ENCODE measurements at regions not wholly inside any gene's neighbourhood (a gene's known extent, or its start where the extent isn't known, plus 50 kb on each side); places are given as distances from the start of the nearest gene placed in this dataset.
"Not testable (repeated sequence)": the region's sequence is repeated elsewhere in the genome, so short reads cannot be mapped to it uniquely, and the experiment has no call there.

DNA sequence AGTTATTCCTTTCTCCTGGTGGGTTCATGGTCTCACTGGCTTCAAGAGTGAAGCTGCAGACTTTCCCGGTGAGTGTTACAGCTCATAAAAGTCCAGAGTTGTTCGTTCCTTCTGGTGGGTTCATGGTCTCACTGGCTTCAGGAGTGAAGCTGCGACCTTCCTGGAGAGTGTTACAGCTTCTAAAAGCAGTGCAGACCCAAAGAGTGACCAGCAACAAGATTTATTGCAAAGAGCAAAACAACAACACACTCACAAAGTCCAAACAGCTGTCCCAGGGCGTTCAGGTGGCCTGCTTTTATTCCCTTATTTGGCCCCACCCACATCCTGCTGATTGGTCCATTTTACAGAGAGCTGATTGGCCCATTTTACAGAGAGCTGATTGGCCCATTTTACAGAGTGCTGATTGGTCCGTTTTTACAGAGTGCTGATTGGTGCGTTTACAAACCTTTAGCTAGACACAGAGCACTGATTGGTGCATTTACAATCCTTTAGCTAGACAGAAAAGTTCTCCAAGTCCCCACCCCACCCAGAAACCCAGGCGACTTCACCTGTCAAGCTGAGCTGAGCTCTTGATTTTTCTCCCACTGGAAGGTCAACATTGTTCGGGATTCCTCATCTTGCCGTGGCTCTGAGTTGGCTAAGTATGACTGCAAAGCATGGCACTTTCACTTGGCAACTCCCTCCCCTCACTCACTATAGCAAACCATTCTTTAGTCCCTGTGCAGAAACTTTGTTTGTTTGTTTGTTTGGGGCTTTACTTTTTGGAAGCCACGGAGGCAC lies 87.3 kb upstream of the EEPD1 start:
- DNase-seq (ENCODE audit: low read depth in 2 of 2), result not testable (repeated sequence)

- DNase-seq (ENCODE audit: low read depth in 2 of 2), result no peak
Observed at GRCh38 chr7:36066343-36066664, 86.8 kb upstream of the EEPD1 start.

- DNase-seq (ENCODE audit: low read depth in 2 of 2), result no peak
Observed at GRCh38 chr7:36070230-36070629, 82.8 kb upstream of the EEPD1 start.

DNA sequence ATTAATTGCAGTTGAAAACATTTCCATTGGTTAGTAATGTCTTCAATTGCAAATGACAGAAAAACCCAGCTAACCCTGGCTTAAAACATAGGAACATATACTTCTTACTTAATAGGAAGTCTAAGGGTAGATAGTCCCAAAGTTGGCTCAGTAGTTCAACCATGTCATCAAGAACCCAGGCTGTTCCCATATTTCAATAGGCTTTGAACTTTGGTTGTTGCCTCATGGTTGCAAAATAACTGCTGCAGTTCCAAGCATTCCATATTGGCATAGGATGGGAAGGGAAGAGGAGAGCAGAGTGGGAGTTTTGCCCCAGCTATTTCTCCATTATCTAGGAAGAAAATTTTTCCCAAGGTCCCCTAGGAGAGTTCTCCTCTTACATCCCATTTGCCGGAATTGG lies 81.4 kb upstream of the EEPD1 start:
- no peak for DNase-seq (ENCODE audit: low read depth in 2 of 2)

DNA sequence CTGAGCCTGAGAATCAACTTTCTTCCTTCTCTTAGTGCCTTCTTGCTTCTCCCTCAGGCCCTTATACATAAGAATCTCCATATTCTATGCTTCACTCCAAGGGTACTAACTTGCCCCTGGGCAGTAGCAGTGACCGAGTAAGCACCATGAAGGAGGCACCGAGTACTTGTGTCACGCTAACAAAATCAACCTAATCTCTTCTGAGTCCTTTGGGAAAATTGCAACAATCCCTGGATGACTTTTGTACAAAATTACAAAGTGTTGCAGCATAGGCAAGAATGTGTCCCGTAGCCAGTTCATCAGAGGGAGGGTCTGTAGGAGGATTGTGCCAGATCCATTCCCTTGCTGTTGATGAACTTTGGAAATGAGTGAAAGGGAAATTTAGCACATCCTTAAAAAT lies 80.4 kb upstream of the EEPD1 start:
- DNase-seq (ENCODE audit: low read depth in 2 of 2), result no peak

DNA sequence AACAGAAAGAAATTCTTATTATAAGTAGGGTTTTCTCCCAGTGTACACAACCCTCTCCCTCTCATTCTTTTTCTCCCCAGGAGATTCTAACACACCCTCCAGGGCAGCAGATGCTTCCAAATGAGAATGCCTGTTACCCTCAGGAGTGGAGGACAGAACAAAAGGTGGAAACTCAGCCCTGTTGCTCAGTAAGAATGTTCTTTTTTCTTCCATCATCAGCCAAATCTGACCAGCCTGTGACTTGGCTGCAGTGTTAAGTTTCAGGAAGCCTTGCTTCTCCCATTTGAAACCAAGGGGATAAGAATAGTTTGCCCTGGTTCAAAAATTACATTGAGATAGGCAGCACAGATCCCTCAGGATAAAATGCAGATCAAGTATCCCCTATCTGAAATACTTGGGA lies 77.5 kb upstream of the EEPD1 start:
- DNase-seq (ENCODE audit: low read depth in 2 of 2), result no peak

- DNase-seq (ENCODE audit: low read depth in 2 of 2), result no peak
Observed at GRCh38 chr7:36076074-36076473, 77.0 kb upstream of the EEPD1 start.

- DNase-seq (ENCODE audit: low read depth in 2 of 2), result no peak
Observed at GRCh38 chr7:36078816-36079360, 74.2 kb upstream of the EEPD1 start.

DNA sequence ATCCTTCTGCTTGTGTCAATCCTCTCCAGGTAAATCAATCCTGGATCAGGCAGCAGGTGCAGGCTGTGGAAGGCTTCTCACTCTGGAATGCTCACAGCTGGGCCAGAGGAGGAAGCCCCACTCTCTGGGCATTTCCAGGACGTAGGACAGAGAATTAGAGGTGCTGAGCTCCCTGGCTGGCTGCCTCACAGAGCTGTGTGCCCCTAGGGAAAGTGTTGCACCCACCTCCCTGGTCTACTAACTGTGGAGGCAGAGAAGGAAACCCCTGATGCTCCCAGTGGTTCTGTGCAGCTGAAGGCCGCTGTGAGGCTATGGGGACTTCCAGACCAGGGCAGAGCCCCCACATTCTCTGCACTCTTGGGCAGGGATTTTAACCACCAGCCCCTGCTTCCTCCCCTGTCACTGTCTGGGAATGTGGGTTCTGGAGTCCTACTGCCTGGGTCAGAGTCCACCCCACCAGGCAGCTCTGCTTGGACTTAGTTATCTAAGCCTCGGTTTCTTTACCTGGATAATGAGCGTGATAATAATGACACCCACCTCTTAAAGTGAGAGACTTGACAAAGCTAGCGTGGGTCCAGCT lies 73.5 kb upstream of the EEPD1 start:
- no peak for DNase-seq (ENCODE audit: low read depth in 2 of 2)

DNA sequence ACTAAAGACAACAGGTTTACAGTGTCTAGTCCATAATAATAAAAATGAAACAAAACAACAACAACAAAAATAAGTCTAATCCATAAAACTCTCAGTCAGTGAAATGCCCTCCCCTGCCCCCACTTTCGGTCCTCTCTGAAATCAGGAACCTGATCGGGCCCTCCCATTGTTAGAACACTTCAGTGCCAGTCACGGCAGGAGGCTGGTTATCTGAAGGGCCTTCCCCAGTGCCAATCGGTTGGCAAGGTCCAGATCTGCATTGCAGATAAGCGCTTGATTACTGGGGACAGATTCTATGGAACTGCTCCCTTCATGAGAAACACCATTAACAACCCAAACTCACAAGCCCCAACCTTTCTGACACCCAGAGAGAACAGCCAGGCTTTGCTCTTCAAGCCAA lies 72.2 kb upstream of the EEPD1 start:
- DNase-seq (ENCODE audit: low read depth in 2 of 2), result no peak

- DNase-seq (ENCODE audit: low read depth in 2 of 2), result no peak
Observed at GRCh38 chr7:36082216-36082615, 70.8 kb upstream of the EEPD1 start.

- no peak for DNase-seq (ENCODE audit: low read depth in 2 of 2)
Observed at GRCh38 chr7:36082910-36083309, 70.1 kb upstream of the EEPD1 start.

- DNase-seq (ENCODE audit: low read depth in 2 of 2), result no peak
Observed at GRCh38 chr7:36083626-36084380, 69.3 kb upstream of the EEPD1 start.

GRCh38 chr7:36084485-36085091 lies 68.5 kb upstream of the EEPD1 start:
- DNase-seq (ENCODE audit: low read depth in 2 of 2), result peak; percentile 29 to 45

DNA sequence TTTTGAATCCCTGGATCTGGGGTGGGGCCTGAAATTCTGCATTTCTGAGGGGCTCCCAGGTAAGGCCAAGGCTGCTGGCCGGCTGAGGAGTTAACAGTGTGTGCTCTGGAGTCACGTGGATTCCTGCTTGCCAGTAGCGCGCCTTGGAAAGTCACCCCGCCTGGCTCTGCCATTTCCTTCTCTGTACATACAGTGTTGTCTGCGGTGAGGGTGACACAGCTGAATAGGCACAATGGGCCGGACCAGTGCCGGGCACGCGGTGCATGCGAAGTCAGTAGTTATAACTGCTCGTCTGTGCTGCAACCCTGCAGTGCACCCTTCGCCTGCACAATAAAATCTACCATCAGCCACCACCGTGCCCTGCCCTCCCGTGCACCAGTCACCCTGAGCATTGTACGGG lies 68.0 kb upstream of the EEPD1 start:
- DNase-seq (ENCODE audit: low read depth in 2 of 2), result no peak

GRCh38 chr7:36086571-36086970 lies 66.5 kb upstream of the EEPD1 start:
- no peak for DNase-seq (ENCODE audit: low read depth in 2 of 2)

DNA sequence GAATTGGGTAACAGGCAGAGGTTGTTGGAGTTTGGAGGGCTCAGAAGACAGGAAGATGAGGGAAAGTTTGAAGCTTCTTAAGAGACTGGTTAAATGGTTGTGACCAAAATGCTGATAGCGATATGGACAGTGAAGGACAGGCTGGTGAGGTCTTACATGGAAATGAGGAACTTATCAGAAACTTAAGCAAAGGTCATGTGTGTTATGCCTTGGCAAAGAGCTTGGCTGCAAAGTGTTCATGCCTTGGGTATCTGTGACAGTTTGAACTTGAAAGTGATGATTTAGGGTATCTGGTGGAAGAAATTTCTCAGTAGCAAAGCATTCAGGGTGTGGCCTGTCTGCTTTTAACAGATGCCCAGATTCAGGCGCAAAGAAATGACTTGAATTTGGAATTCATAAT lies 64.5 kb upstream of the EEPD1 start:
- DNase-seq (ENCODE audit: low read depth in 2 of 2), result no peak

GRCh38 chr7:36088966-36089365 lies 64.1 kb upstream of the EEPD1 start:
- DNase-seq (ENCODE audit: low read depth in 2 of 2), result no peak

DNA sequence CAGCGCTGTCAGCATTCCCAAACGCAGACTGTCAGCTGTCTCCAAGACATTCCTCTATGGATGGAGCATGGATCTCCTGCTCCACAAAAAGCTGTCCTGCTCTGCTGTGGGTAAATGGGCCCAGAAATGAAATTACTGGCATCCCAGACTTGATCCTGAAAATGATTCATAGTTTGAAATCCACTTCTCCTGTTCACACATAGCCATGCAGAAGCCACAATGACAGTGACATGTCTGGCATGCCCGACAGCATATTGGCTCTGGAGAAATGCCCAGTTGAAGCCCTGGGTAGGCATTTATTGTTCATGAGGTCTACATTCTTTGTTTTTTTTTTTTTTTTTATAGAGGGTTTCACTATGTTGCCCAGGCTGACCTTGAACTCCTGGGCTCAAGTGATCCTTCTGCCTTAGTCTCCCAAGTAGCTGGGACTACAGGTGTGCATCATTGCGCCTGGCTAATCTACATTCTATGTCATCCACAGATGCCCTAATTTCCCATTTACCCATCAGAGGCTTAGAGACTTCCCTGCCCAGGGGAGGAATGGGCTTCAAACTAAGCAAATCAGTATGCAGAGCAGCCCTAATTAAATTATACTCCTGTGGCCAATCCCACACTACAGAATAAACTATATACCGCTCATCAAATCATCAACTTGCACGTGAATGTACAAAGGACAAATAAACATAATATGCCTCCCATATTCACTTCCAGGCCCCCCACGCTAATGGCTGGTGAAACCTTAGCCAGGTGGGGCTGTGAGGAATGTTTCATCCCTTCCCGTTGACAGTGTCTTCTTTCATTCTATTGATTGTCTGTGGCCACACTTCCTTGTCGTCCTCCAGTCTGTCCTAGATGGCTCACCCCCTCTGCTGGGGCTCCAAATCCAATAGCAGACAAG lies 61.8 kb upstream of the EEPD1 start:
- DNase-seq (ENCODE audit: low read depth in 2 of 2), result no peak

GRCh38 chr7:36091874-36092176 lies 61.2 kb upstream of the EEPD1 start:
- no peak for DNase-seq (ENCODE audit: low read depth in 2 of 2)

DNA sequence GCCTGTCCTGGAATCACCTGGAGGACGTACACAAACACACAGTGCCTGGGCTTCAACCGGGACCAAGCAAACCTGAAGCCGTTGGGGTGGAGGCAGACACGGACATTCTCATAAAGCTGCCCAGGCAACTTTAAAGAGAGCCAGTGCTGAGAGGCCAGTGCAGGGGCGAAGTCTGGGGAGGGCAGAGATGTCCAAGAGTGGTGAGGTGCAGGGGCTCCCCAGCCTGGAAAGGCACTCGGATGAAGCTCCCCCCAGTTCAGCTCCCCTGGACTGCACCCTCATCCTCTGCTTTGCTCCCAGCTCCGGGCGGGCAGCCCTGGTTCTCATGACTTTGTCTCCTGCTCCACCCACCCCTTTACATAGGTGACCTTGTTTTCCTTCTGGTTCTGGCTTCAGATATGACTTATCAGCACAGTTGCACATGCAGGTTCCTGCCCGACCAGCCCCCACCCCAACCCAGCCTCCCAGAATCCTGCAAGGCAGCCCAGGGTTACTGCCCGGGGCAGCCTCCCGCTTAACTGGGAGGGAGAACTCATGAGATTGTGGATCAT lies 60.8 kb upstream of the EEPD1 start:
- no peak for DNase-seq (ENCODE audit: low read depth in 2 of 2)

All from fibroblast of skin of left biceps (primary cell).